Esophagus (tissue), 2 donors: ENCODE measurements at regions not wholly inside any gene's neighbourhood (a gene's known extent, or its start where the extent isn't known, plus 50 kb on each side); places are given as distances from the start of the nearest gene placed in this dataset.

ENCODE experiments used
- H3K27ac ChIP-seq, 2 donors: one replicate each; pipeline ENCODE4 v1.5.1; 2013; ENCODE audit warnings: low read depth in 2 of 2, mild to moderate bottlenecking in 2 of 2, inconsistent platforms in 1 of 2, low read length in 1 of 2, moderate library complexity in 1 of 2
- H3K27me3 ChIP-seq, 2 donors: one replicate each; pipeline ENCODE4 v1.6.1; 2013; ENCODE audit warnings: low read length in 2 of 2, control low read depth in 1 of 2, mild to moderate bottlenecking in 1 of 2; ENCODE audit not compliant: insufficient read depth in 2 of 2, control insufficient read depth in 1 of 2
- H3K36me3 ChIP-seq, 2 donors: one replicate each; pipeline ENCODE4 v1.6.1; 2013; ENCODE audit warnings: low read length in 1 of 2; ENCODE audit not compliant: control insufficient read depth in 2 of 2, insufficient read depth in 2 of 2
- H3K4me1 ChIP-seq, 2 donors: one replicate each; pipeline ENCODE4 v1.6.1; 2013; ENCODE audit warnings: low read length in 1 of 2; ENCODE audit not compliant: control insufficient read depth in 2 of 2, insufficient read depth in 2 of 2
- H3K4me3 ChIP-seq, 2 donors: one replicate each; pipeline ENCODE4 v1.5.1; 2013; ENCODE audit warnings: low read length in 2 of 2, mild to moderate bottlenecking in 2 of 2, low read depth in 1 of 2, moderate library complexity in 1 of 2
- H3K9me3 ChIP-seq, 2 donors: one replicate each; pipeline ENCODE4 v1.6.1; 2013; ENCODE audit warnings: mild to moderate bottlenecking in 2 of 2, low read depth in 1 of 2, low read length in 1 of 2, moderate library complexity in 1 of 2; ENCODE audit not compliant: control insufficient read depth in 2 of 2, insufficient read depth in 1 of 2
- WGBS, 2 donors: extraction: QIAGEN DNeasy Blood & Tissue Kit; methylation state at CpG; one replicate each; pipeline ENCODE4 v1.1.7; 2013; 5-methylcytosine and 5-hydroxymethylcytosine counted together
- donor health status: healthy with polysubstance abuse.
- donor health status: Bipolar disorder and iron deficiency.

DNA sequence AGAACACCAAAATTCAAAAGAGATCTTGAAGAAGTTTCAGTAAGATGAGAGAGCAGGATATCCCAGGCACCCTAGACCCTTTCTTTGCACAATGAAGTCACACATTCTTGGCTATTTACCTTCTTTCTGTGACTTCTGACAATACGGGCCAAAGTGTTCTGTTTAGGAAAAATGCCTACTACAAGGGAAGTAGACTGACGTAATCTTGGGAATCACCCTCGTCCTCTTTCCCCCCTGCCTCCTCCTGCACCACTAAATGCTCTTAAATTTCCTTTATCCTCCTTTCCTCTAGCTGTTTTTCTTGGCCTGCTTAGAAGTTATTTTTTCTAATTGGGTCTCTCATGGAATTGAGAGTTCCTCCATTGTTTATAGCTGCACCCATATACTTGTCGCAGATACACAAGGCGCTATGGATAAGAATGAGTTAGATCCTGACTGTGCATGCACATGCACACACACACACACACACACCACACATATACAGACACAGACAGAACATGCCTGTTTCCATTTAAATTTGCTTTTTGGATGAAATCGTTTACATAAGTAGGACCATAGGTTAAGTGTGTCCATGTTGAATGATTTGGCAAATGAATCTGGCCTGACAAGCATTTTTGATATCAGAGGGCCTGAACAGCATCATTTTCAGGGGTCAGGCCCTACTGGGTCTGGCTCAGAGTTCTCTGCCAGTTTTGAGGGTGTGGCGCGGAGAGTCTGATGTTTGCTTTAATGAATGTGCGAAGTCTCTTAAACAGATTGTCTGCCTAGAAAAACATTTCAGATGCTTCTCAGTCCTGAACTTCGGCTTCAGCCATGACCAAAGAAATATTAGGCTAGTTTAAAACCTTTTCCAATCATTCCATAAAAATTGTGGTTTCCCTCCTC, 131.9 kb upstream of the NT5C1B start:
- no peak overlapping the region for H3K4me3 ChIP-seq
- no peaks in the 10 kb centered on the region for H3K27me3 ChIP-seq
- H3K9me3 ChIP-seq: no peaks in the 10 kb centered on the region
- 76 to 78% methylated on average over 10 of the region's 10 CpGs for WGBS, 2 donors
- no peaks in the 10 kb centered on the region for H3K36me3 ChIP-seq
- no peaks in the 10 kb centered on the region for H3K4me1 ChIP-seq
- no peak overlapping the region for H3K27ac ChIP-seq

DNA sequence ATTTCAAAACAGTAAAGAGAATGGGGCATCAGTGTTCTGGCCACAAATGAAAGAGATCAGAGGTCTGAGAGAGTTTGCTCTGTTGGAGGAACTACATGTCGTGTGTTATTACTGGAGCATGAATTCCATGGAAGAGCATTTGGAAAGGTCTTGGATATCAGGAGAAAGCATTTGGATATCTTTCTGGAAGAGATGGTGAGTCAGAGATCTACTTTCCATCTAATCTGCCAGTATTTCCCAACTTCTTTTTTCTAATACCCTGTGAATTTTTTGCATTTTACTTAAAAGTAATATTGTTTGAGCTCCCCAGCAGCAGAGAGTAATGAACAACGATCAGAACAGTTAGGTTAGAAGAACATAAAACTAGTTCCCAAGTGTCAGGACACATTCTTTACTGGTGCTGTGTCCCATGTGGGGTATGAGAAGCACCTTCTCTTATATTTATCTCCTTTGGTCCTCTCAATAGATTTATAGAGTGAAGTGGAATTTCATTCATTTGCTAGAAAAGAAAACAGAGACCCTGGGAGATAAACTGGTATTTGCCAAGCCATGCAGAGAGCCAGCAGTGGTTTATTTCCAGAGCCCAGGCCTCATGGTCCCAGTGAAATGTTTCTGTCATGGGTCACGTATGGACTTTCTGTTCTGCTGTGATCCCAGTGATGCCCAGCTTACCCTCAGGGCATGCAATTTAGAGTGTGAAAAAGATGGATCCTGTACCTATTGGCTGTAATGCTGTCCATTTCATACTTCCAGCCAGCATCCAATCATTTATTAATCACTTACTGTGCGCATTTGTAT, 130.8 kb upstream of the NT5C1B start:
- 86 to 88% methylated on average over 4 of the region's 4 CpGs for WGBS, 2 donors
- H3K36me3 ChIP-seq: no peaks in the 10 kb centered on the region
- H3K27ac ChIP-seq: no peak overlapping the region
- H3K4me1 ChIP-seq: no peaks in the 10 kb centered on the region
- no peaks in the 10 kb centered on the region for H3K27me3 ChIP-seq
- H3K4me3 ChIP-seq: no peak overlapping the region
- H3K9me3 ChIP-seq: no peaks in the 10 kb centered on the region

DNA sequence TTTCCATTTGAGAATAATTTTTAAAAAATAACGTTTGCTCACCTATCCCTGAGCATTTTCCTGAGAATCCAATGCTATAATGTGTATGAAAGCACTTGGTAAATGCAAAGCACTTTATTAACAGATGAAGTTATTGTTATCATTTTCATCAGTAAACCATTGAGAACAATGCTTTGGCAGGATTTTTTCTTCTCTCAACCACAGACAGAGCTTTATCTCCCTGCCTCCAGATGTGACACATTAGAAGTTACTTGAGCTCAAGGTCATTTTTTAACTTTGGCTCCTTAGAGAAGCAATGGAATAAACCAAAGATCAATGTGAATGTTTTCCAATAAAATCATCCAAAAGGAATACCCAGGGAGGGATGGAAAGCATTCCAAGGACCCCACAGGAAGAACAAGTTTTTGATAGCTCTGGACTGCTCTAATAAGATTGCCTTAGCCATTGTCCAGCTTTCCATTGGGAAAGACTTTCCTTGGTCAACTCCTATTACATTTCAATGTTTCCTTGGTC, 118.9 kb upstream of the NT5C1B start:
- H3K27ac ChIP-seq: no peak overlapping the region
- WGBS, 2 donors: 12 to 42% methylated on average over 1 of the region's 1 CpG

DNA sequence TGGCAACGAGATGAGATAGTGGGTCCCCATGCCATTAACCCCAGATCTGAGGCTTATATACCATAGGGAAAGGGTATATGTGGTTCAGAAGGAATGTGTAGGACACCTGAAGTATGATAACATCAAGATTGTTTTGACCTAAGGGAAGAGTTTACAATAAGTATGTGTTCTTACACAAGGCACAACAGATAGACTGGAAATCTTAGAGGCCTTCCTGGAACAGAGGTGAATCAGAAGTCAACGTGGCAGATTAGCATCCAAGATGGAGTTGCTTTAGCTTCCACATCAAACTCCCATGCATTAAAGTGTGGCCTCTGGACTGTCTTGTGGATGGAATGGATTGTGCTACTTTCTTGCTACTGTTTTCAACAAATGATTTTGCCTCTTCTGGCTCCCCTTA, 116.6 kb upstream of the NT5C1B start:
- Histone ChIP-seq H3K4me1 (no peaks in the 10 kb centered on the region), H3K9me3 (no peaks in the 10 kb centered on the region), H3K4me3 (no peak overlapping the region), H3K27me3 (no peaks in the 10 kb centered on the region), H3K27ac (no peak overlapping the region), H3K36me3 (no peaks in the 10 kb centered on the region)
- WGBS, 2 donors: 88 to 90% methylated on average over 2 of the region's 2 CpGs

More for the DNA sequence above, 118.9 kb upstream of the NT5C1B start:
- Histone ChIP-seq H3K36me3 (no peaks in the 10 kb centered on the region), H3K4me1 (no peaks in the 10 kb centered on the region), H3K9me3 (no peaks in the 10 kb centered on the region), H3K27me3 (no peaks in the 10 kb centered on the region), H3K4me3 (no peak overlapping the region)

DNA sequence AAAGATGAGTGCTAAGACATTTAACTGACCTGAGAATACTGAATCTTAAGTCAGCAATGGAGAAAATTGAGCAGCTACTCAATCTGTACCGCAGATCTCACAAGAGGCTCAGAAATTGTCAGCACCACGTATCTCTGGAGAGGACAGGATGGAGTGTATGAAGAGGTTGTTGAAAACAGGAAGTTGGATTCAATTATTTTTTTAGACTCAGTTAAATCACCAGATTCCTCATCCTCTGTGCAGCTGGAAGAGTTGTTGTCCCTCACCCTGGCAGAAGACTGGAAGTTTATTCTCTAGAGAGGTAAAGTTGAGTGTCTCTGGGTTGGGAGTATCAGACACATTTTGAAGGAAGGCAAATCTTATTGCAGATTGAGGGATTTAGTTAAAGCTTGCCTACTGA, 114.9 kb upstream of the NT5C1B start:
- Histone ChIP-seq H3K4me3 (no peak overlapping the region), H3K4me1 (no peaks in the 10 kb centered on the region), H3K36me3 (no peaks in the 10 kb centered on the region), H3K27me3 (no peaks in the 10 kb centered on the region), H3K27ac (no peak overlapping the region), H3K9me3 (no peaks in the 10 kb centered on the region)
- WGBS, 2 donors: 75 to 84% methylated on average over 2 of the region's 2 CpGs

DNA sequence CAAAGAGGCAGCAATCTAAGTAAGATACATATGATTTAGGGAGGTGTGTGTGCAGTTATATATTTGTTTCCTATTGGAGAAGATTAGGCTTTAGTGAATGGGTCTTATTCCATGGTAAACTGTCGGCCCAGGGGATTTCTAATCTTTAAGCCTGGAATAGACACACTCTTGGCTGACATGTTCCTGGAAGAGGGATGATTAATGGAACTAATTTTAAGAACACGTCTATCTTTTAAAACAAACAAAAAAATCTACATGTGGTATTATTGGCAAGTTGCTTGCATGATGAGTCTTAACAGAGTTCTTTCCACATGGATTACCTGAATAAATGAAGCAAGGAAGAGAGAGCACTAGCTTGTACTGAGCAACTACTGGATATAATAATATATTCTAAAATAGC, 114.2 kb upstream of the NT5C1B start:
- Histone ChIP-seq H3K36me3 (no peaks in the 10 kb centered on the region), H3K27me3 (no peaks in the 10 kb centered on the region), H3K27ac (no peak overlapping the region), H3K4me1 (no peaks in the 10 kb centered on the region), H3K4me3 (no peak overlapping the region), H3K9me3 (no peaks in the 10 kb centered on the region)
- WGBS, 2 donors: 34 to 38% methylated on average over 2 of the region's 2 CpGs

DNA sequence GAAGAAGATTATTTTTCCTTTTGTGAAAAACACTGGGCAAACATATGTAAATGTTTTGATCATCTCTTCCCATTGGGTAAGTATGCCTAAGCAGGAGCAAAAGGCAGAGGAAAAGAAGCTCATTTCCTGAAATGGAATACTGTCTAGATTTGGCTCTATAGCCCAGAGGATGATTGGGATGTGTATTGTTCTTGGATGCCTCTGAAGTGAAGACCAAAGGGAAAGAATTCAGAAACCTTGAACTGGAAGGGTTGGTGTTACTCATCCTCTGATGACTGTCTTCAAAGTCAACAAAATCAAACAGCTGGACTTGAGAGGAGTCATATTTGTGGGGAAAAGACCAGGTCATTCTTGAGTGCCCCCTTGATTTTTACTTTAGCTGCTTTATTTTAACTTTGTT, 112.6 kb upstream of the NT5C1B start:
- no peaks in the 10 kb centered on the region for H3K4me1 ChIP-seq
- H3K27me3 ChIP-seq: no peaks in the 10 kb centered on the region
- H3K36me3 ChIP-seq: no peaks in the 10 kb centered on the region
- no peak overlapping the region for H3K4me3 ChIP-seq
- no peaks in the 10 kb centered on the region for H3K9me3 ChIP-seq
- H3K27ac ChIP-seq: no peak overlapping the region

DNA sequence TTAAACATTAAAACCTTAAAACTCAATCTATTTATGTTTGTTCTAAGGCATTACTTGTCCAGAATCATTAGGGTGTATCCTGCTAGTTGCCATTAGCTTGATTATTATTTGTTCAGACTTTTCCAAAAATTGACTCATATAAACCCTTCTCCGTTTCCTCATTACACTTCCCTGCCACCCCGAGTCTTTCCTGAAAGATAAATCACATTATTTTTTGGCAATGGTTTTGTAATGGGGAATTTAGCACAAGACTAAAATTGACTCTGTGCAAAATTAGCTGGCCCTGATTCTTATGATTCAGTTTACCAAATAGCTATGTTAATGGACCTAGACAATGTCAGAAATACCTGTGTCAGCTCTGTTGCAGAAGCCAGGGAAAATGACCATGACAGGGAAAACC, 112.2 kb upstream of the NT5C1B start:
- Histone ChIP-seq H3K36me3 (no peaks in the 10 kb centered on the region), H3K9me3 (no peaks in the 10 kb centered on the region), H3K27ac (no peak overlapping the region), H3K4me3 (no peak overlapping the region), H3K4me1 (no peaks in the 10 kb centered on the region), H3K27me3 (no peaks in the 10 kb centered on the region)
- 28 to 39% methylated on average over 2 of the region's 2 CpGs for WGBS, 2 donors

DNA sequence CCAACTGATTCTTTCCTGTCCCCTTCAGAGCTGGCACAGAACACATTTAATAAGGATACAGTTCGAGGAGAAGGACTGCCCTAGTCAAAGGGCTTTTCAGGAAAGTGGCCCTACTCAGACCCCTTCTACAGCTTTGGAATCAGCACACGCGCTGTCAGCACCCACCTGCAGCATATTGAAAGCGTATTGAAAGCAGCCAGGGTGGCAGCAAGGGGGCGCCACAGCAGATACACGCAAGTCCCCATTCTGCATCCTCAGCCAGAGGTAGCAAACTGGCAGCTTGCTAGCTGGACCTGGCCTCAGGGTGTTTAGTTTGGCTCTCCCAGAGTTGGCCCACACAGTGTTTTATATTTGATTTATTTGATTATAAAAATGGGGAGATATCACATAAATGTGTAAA, 101.0 kb upstream of the NT5C1B start:
- H3K36me3 ChIP-seq: no peaks in the 10 kb centered on the region
- H3K27me3 ChIP-seq: no peaks in the 10 kb centered on the region
- H3K4me3 ChIP-seq: no peak overlapping the region
- H3K27ac ChIP-seq: no peak overlapping the region
- no peaks in the 10 kb centered on the region for H3K4me1 ChIP-seq
- WGBS, 2 donors: 88 to 91% methylated on average over 6 of the region's 6 CpGs
- H3K9me3 ChIP-seq: no peaks in the 10 kb centered on the region
